ENCODE measurements at regions not wholly inside any gene's neighbourhood (a gene's known extent, or its start where the extent isn't known, plus 50 kb on each side); places are given as distances from the start of the nearest gene placed in this dataset.

DNA sequence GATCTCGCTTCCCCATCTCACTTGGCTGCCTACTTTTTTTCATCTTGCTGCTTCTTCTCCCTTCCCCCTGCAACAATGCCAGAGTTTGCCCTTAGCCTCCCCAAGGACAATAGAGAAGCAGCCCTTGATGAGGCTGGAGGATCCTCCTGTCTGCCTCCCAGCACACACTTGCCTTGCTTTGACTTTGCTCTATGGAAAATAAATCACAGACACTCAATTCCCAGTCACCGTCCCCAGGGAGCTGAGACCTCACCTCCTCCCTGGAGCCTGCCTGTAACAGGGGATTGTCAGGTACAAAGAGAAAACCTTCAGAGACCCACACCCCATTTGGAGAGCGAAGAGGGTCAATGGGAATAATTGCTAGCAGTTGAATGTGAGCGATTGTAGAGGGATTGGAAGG, 242.1 kb upstream of the ZNF462 start:
- TF ChIP-seq POLR2A (IDR thresholded peaks at IDR 0.05; ENCODE audit: low read length): no peak
- TF ChIP-seq GATA1 (IDR thresholded peaks at IDR 0.05; ENCODE audit: low read depth, low read length): no peak
